BLaER1 (cell line): ENCODE measurements at regions not wholly inside any gene's neighbourhood (a gene's known extent, or its start where the extent isn't known, plus 50 kb on each side); places are given as distances from the start of the nearest gene placed in this dataset.

Source experiments
- H3K27ac ChIP-seq: shearing (Covaris generic); formaldehyde crosslinking; 2 replicates; pipeline ENCODE4 v1.8.1; 2022
- H3K27me3 ChIP-seq: shearing (Covaris generic); formaldehyde crosslinking; 2 replicates; pipeline ENCODE4 v1.8.1; 2022
- H3K36me3 ChIP-seq: shearing (Covaris generic); formaldehyde crosslinking; 2 replicates; pipeline ENCODE4 v1.8.1; 2022
- H3K4me1 ChIP-seq: shearing (Covaris generic); formaldehyde crosslinking; 2 replicates; pipeline ENCODE4 v1.8.1; 2022
- H3K4me2 ChIP-seq: shearing (Covaris generic); formaldehyde crosslinking; 2 replicates; pipeline ENCODE4 v1.8.1; 2022
- H3K4me3 ChIP-seq: shearing (Covaris generic); formaldehyde crosslinking; 2 replicates; pipeline ENCODE4 v1.8.1; 2022
- H3K9ac ChIP-seq: shearing (Covaris generic); formaldehyde crosslinking; 2 replicates; pipeline ENCODE4 v1.8.1; 2022
- H3K9me3 ChIP-seq: shearing (Covaris generic); formaldehyde crosslinking; 2 replicates; pipeline ENCODE4 v1.8.1; 2022
- H4K20me1 ChIP-seq: shearing (Covaris generic); formaldehyde crosslinking; 2 replicates; pipeline ENCODE4 v1.8.1; 2022
- Cebpa-rat ChIP-seq: shearing (Covaris generic); IDR thresholded peaks from 2 replicates; pipeline ENCODE4 v1.8.1; 2022

GRCh38 chr12:64931321-64931720, 106.9 kb downstream of the TBC1D30 start:
- Histone ChIP-seq H3K27ac (no peak overlapping the region), H3K9me3 (no peaks in the 10 kb centered on the region), H3K4me1 (no peaks in the 10 kb centered on the region), H3K4me2 (no peak overlapping the region), H4K20me1 (no peaks in the 10 kb centered on the region), H3K9ac (no peak overlapping the region), H3K4me3 (no peak overlapping the region), H3K36me3 (no peaks in the 10 kb centered on the region), H3K27me3 (no peaks in the 10 kb centered on the region)
- TF ChIP-seq Cebpa-rat = no peak

- H3K4me2 ChIP-seq = no peak overlapping the region
- no peaks in the 10 kb centered on the region for H3K9me3 ChIP-seq
- no peak overlapping the region for H3K4me3 ChIP-seq
- no peaks in the 10 kb centered on the region for H3K36me3 ChIP-seq
- no peaks in the 10 kb centered on the region for H4K20me1 ChIP-seq
- H3K27me3 ChIP-seq = no peaks in the 10 kb centered on the region
- H3K4me1 ChIP-seq = no peaks in the 10 kb centered on the region
- no peak overlapping the region for H3K27ac ChIP-seq
- no peak overlapping the region for H3K9ac ChIP-seq
- TF ChIP-seq Cebpa-rat = no peak
Measured at GRCh38 chr12:64931981-64932380, 107.5 kb downstream of the TBC1D30 start.

- Histone ChIP-seq H3K4me3 (no peak overlapping the region), H3K27ac (no peak overlapping the region), H3K4me2 (no peak overlapping the region), H3K9ac (no peak overlapping the region), H3K36me3 (no peaks in the 10 kb centered on the region), H3K9me3 (0 out of 2 replicates have a peak, but pooled peaks cover under 1% of the 10 kb centered on the region), H3K4me1 (no peaks in the 10 kb centered on the region), H4K20me1 (no peaks in the 10 kb centered on the region), H3K27me3 (no peaks in the 10 kb centered on the region)
- TF ChIP-seq Cebpa-rat = no peak
Measured at GRCh38 chr12:64933791-64934190, 109.3 kb downstream of the TBC1D30 start.

GRCh38 chr12:64937452-64937851, 113.0 kb downstream of the TBC1D30 start:
- no peak for TF ChIP-seq Cebpa-rat
- H3K9ac ChIP-seq = no peak overlapping the region
- H3K4me1 ChIP-seq = no peaks in the 10 kb centered on the region
- no peaks in the 10 kb centered on the region for H4K20me1 ChIP-seq
- no peak overlapping the region for H3K27ac ChIP-seq
- no peaks in the 10 kb centered on the region for H3K36me3 ChIP-seq
- no peak overlapping the region for H3K4me2 ChIP-seq
- no peak overlapping the region for H3K4me3 ChIP-seq
- H3K27me3 ChIP-seq = no peaks in the 10 kb centered on the region
- H3K9me3 ChIP-seq = peaks cover 14% of the 10 kb centered on the region

GRCh38 chr12:64938179-64938578, 113.7 kb downstream of the TBC1D30 start:
- Histone ChIP-seq H3K36me3 (no peaks in the 10 kb centered on the region), H3K4me1 (peaks cover 4% of the 10 kb centered on the region), H3K9ac (no peak overlapping the region), H3K9me3 (peaks cover 14% of the 10 kb centered on the region), H4K20me1 (no peaks in the 10 kb centered on the region), H3K4me3 (no peak overlapping the region), H3K27ac (no peak overlapping the region), H3K27me3 (no peaks in the 10 kb centered on the region), H3K4me2 (no peak overlapping the region)
- TF ChIP-seq Cebpa-rat = no peak

GRCh38 chr12:64943686-64944085, 119.2 kb downstream of the TBC1D30 start:
- H3K9me3 ChIP-seq = peaks cover 14% of the 10 kb centered on the region
- peaks cover 28% of the 10 kb centered on the region for H3K4me1 ChIP-seq
- peak; percentile 90 for TF ChIP-seq Cebpa-rat
- 0 out of 2 replicates have a peak overlapping the region, but pooled peaks have one; percentile 11 for H3K27ac ChIP-seq
- H3K4me3 ChIP-seq = no peak overlapping the region
- no peak overlapping the region for H3K9ac ChIP-seq
- H3K27me3 ChIP-seq = no peaks in the 10 kb centered on the region
- no peaks in the 10 kb centered on the region for H3K36me3 ChIP-seq
- H4K20me1 ChIP-seq = no peaks in the 10 kb centered on the region
- peak overlapping the region; percentile 63 for H3K4me2 ChIP-seq

GRCh38 chr12:64944966-64945365, 120.5 kb downstream of the TBC1D30 start:
- Histone ChIP-seq H3K4me1 (peaks cover 37% of the 10 kb centered on the region), H3K4me2 (peak overlapping the region; percentile 63), H3K4me3 (no peak overlapping the region), H3K9ac (no peak overlapping the region), H4K20me1 (no peaks in the 10 kb centered on the region), H3K36me3 (no peaks in the 10 kb centered on the region), H3K27ac (no peak overlapping the region), H3K9me3 (peaks cover 2% of the 10 kb centered on the region), H3K27me3 (no peaks in the 10 kb centered on the region)
- no peak for TF ChIP-seq Cebpa-rat

GRCh38 chr12:64946132-64946829, 121.8 kb downstream of the TBC1D30 start:
- H3K4me3 ChIP-seq = no peak overlapping the region
- no peak overlapping the region for H3K9ac ChIP-seq
- H3K4me2 ChIP-seq = no peak overlapping the region
- H3K27me3 ChIP-seq = no peaks in the 10 kb centered on the region
- H3K9me3 ChIP-seq = no peaks in the 10 kb centered on the region
- peaks cover 50% of the 10 kb centered on the region for H3K4me1 ChIP-seq
- TF ChIP-seq Cebpa-rat = no peak
- no peak overlapping the region for H3K27ac ChIP-seq
- H4K20me1 ChIP-seq = no peaks in the 10 kb centered on the region
- H3K36me3 ChIP-seq = no peaks in the 10 kb centered on the region

GRCh38 chr12:64950711-64951298, 126.4 kb downstream of the TBC1D30 start:
- Histone ChIP-seq H3K36me3 (no peaks in the 10 kb centered on the region), H3K9ac (no peak overlapping the region), H4K20me1 (no peaks in the 10 kb centered on the region), H3K4me3 (no peak overlapping the region), H3K4me2 (peak overlapping the region; percentile 47), H3K9me3 (no peaks in the 10 kb centered on the region), H3K27ac (no peak overlapping the region), H3K4me1 (peaks cover 37% of the 10 kb centered on the region), H3K27me3 (no peaks in the 10 kb centered on the region)
- no peak for TF ChIP-seq Cebpa-rat

- Histone ChIP-seq H3K9me3 (no peaks in the 10 kb centered on the region), H3K27ac (no peak overlapping the region), H3K36me3 (no peaks in the 10 kb centered on the region), H3K4me2 (peak overlapping the region; percentile 47), H3K4me1 (peaks cover 37% of the 10 kb centered on the region), H4K20me1 (no peaks in the 10 kb centered on the region), H3K27me3 (no peaks in the 10 kb centered on the region), H3K9ac (no peak overlapping the region), H3K4me3 (no peak overlapping the region)
- TF ChIP-seq Cebpa-rat = no peak
Measured at GRCh38 chr12:64951944-64952343, 127.5 kb downstream of the TBC1D30 start.
